ENCODE measurements at regions not wholly inside any gene's neighbourhood (a gene's known extent, or its start where the extent isn't known, plus 50 kb on each side); places are given as distances from the start of the nearest gene placed in this dataset.

DNA sequence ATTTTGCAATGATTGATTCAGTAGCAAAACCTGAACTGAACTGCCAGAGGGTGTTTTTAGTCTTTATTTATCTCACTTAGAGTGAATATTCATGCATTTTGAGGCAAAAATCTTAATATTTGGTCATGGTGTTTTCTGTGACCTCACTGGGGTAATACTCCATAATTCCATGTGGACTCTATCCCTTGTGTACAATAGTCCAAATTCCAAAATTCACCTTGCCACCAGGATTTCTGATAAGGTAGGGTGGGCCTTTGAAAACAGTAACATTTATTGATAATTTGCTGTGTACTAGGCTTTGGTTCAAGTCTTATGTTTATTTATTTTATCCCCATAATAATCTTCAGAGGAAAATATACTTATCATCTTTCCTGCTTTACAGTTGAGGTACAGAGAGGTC, 68.4 kb upstream of the PDE5A start:
- H3K36me3 Mint-ChIP-seq = no peaks in the 10 kb centered on the region
- H3K9me3 ChIP-seq (ENCODE audit: control insufficient read depth in 2 of 2, low read length in 2 of 2) = no peaks in the 10 kb centered on the region
- ATAC-seq (ENCODE audit: low read depth in 2 of 2) (no peak), DNase-seq (no peak)
- peaks cover 0 to 4% (median 0%) of the 10 kb centered on the region in 7 donors for H3K9me3 Mint-ChIP-seq
- H3K27ac ChIP-seq (ENCODE audit: insufficient read depth, low read length, poor library complexity, severe bottlenecking) = no peak overlapping the region
- no peak overlapping the region for H3K4me3 Mint-ChIP-seq
- H3K4me3 ChIP-seq (ENCODE audit: low read depth, low read length) = no peak overlapping the region
- H3K4me1 Mint-ChIP-seq = no peaks in the 10 kb centered on the region
- no peaks in the 10 kb centered on the region for H3K4me1 ChIP-seq (ENCODE audit: control insufficient read depth, insufficient read depth, low read length, poor library complexity, severe bottlenecking)
- H3K27me3 Mint-ChIP-seq = peaks cover 4% of the 10 kb centered on the region
- no peaks in the 10 kb centered on the region for H3K27me3 ChIP-seq (ENCODE audit: control insufficient read depth, insufficient read depth, low read length)
- no peak overlapping the region for H3K27ac Mint-ChIP-seq
- no peaks in the 10 kb centered on the region for H3K36me3 ChIP-seq (ENCODE audit: control insufficient read depth, insufficient read depth, low read length)

DNA sequence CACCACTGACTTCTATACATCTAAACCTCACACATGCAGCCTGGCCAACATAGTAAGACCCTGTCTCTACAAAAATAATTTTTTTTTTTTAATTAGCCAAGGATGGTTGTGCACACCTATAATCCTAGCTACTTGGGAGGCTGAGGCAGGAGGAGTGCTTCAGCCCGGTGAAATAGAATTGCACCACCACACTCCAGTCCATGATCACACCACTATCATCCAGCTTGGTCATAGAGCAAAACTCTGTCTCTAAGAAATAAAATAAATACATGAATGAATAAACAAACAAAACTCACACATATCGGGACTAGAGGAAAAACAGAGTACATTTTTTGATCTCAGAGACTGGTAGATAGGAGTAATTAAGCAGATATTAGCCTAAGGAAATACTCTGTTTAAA, 66.6 kb upstream of the PDE5A start:
- no peaks in the 10 kb centered on the region for H3K4me1 ChIP-seq (ENCODE audit: control insufficient read depth, insufficient read depth, low read length, poor library complexity, severe bottlenecking)
- Mint-ChIP-seq H3K36me3 (no peaks in the 10 kb centered on the region), H3K4me3 (no peak overlapping the region), H3K27ac (no peak overlapping the region), H3K27me3 (peaks cover 10% of the 10 kb centered on the region), H3K9me3 (peaks cover 0 to 16% (median 4%) of the 10 kb centered on the region in 7 donors), H3K4me1 (no peaks in the 10 kb centered on the region)
- H3K4me3 ChIP-seq (ENCODE audit: low read depth, low read length) = no peak overlapping the region
- H3K27ac ChIP-seq (ENCODE audit: insufficient read depth, low read length, poor library complexity, severe bottlenecking) = no peak overlapping the region
- no peaks in the 10 kb centered on the region for H3K36me3 ChIP-seq (ENCODE audit: control insufficient read depth, insufficient read depth, low read length)
- ATAC-seq (ENCODE audit: low read depth in 2 of 2) (no peak), DNase-seq (no peak)
- H3K9me3 ChIP-seq (ENCODE audit: control insufficient read depth in 2 of 2, low read length in 2 of 2) = peaks cover 0 to 11% of the 10 kb centered on the region in 2 experiments
- peaks cover 3% of the 10 kb centered on the region for H3K27me3 ChIP-seq (ENCODE audit: control insufficient read depth, insufficient read depth, low read length)

DNA sequence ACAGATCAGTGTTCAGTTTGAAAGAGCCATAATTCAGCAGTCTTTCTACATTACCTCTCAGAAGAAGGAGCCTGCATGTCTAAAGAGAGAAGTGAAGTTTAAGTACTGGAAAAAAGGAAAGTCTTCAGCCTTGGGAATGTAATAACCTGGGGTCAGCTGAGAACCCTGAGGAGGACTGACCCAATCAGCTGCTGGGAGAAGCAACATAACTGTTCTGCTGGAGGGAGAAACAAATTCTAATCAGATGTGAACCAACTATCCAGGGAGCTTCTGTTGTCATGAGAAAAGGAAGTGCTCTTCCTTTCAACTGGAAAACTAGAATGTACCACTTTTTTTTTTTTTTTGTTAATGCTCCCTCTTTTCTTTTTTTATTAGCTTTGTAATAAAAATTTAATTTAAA, 64.5 kb upstream of the PDE5A start:
- no peaks in the 10 kb centered on the region for H3K4me1 ChIP-seq (ENCODE audit: control insufficient read depth, insufficient read depth, low read length, poor library complexity, severe bottlenecking)
- H3K27me3 Mint-ChIP-seq = peaks cover 11% of the 10 kb centered on the region
- H3K36me3 Mint-ChIP-seq = no peaks in the 10 kb centered on the region
- no peaks in the 10 kb centered on the region for H3K36me3 ChIP-seq (ENCODE audit: control insufficient read depth, insufficient read depth, low read length)
- H3K27ac Mint-ChIP-seq = peak overlapping the region in 1 of 3 donors; percentile 32
- ATAC-seq (ENCODE audit: low read depth in 2 of 2) (no peak), DNase-seq (no peak)
- H3K9me3 Mint-ChIP-seq = peaks cover 0 to 14% (median 5%) of the 10 kb centered on the region in 7 donors
- H3K9me3 ChIP-seq (ENCODE audit: control insufficient read depth in 2 of 2, low read length in 2 of 2) = peaks cover 0 to 12% of the 10 kb centered on the region in 2 experiments
- H3K4me3 ChIP-seq (ENCODE audit: low read depth, low read length) = no peak overlapping the region
- H3K4me3 Mint-ChIP-seq = no peak overlapping the region
- no peak overlapping the region for H3K27ac ChIP-seq (ENCODE audit: insufficient read depth, low read length, poor library complexity, severe bottlenecking)
- H3K4me1 Mint-ChIP-seq = no peaks in the 10 kb centered on the region
- peaks cover 3% of the 10 kb centered on the region for H3K27me3 ChIP-seq (ENCODE audit: control insufficient read depth, insufficient read depth, low read length)

DNA sequence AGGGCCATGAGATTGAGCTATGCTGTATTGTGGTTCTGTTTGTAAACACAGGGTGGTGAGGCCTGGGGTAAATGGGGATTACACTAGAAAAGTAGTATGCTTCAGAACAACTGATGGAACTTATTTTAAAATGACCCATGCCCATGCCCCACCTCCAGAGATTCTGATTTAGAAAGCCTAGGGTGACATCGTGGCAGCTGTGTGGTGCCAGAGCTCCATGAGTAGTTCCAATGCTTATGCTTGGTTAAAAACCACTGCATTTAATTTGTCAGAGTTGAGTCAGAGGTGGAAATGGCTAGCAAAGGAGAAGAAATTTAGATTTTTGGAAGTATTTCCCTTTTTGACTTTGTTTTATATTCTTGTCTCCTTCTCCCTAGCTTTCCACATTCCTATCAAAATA, 63.4 kb upstream of the PDE5A start:
- Histone ChIP-seq H3K4me1 (ENCODE audit: control insufficient read depth, insufficient read depth, low read length, poor library complexity, severe bottlenecking) (no peaks in the 10 kb centered on the region), H3K27me3 (ENCODE audit: control insufficient read depth, insufficient read depth, low read length) (peaks cover 3% of the 10 kb centered on the region), H3K9me3 (ENCODE audit: control insufficient read depth in 2 of 2, low read length in 2 of 2) (peaks cover 0 to 12% of the 10 kb centered on the region in 2 experiments), H3K4me3 (ENCODE audit: low read depth, low read length) (no peak overlapping the region), H3K27ac (ENCODE audit: insufficient read depth, low read length, poor library complexity, severe bottlenecking) (no peak overlapping the region), H3K36me3 (ENCODE audit: control insufficient read depth, insufficient read depth, low read length) (no peaks in the 10 kb centered on the region)
- Mint-ChIP-seq H3K27me3 (peaks cover 11% of the 10 kb centered on the region), H3K4me3 (no peak overlapping the region), H3K36me3 (no peaks in the 10 kb centered on the region), H3K27ac (no peak overlapping the region), H3K4me1 (no peaks in the 10 kb centered on the region), H3K9me3 (peaks cover 0 to 14% (median 5%) of the 10 kb centered on the region in 7 donors)
- no peak for DNase-seq
- no peak for ATAC-seq (ENCODE audit: low read depth in 2 of 2)

DNA sequence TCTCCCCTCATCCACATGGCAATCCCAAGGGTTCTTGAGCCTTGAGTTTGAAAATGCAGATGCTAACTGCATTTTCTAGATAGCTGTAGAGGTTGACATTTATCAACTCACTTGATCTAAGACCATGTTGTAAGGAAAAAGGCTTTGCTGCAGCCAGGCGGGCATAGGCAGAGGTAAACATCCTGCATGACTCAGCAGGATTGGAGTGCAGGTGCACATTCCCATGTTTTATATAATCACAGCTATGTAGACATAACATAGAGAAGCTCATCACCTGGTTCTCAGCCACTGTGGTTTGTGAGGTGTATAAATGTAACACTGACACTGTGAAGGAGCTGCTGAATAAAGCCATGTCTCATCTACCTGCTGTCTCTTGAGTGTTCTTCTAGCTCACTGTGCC, 62.3 kb upstream of the PDE5A start:
- Mint-ChIP-seq H3K27ac (no peak overlapping the region), H3K4me1 (no peaks in the 10 kb centered on the region), H3K27me3 (peaks cover 11% of the 10 kb centered on the region), H3K4me3 (no peak overlapping the region), H3K36me3 (no peaks in the 10 kb centered on the region), H3K9me3 (peaks cover 0 to 16% (median 5%) of the 10 kb centered on the region in 7 donors)
- Histone ChIP-seq H3K9me3 (ENCODE audit: control insufficient read depth in 2 of 2, low read length in 2 of 2) (peaks cover 0 to 12% of the 10 kb centered on the region in 2 experiments), H3K4me3 (ENCODE audit: low read depth, low read length) (no peak overlapping the region), H3K4me1 (ENCODE audit: control insufficient read depth, insufficient read depth, low read length, poor library complexity, severe bottlenecking) (no peaks in the 10 kb centered on the region), H3K27ac (ENCODE audit: insufficient read depth, low read length, poor library complexity, severe bottlenecking) (no peak overlapping the region), H3K27me3 (ENCODE audit: control insufficient read depth, insufficient read depth, low read length) (peaks cover 3% of the 10 kb centered on the region), H3K36me3 (ENCODE audit: control insufficient read depth, insufficient read depth, low read length) (no peaks in the 10 kb centered on the region)
- ATAC-seq (ENCODE audit: low read depth in 2 of 2) (no peak), DNase-seq (no peak)

DNA sequence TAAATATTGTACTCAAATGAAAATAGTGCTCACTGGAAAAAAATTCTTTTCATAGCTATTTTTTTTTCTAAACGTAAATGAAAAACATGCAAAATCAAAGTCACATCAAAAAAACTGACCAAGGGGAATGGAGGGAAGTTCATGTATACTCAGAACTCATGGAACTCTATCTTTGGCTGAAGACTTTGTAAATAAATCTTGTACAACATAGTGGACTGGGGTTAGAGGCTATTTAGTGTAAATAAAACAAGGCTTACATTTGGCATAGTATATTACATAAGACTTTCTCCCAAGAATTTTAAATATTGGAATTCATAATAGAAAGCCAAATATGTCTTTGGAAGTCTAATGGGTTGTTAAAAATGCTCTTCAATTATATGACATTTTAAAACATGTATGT, 59.8 kb upstream of the PDE5A start:
- no peaks in the 10 kb centered on the region for H3K4me1 ChIP-seq (ENCODE audit: control insufficient read depth, insufficient read depth, low read length, poor library complexity, severe bottlenecking)
- Mint-ChIP-seq H3K36me3 (no peaks in the 10 kb centered on the region), H3K27ac (no peak overlapping the region), H3K27me3 (peaks cover 7% of the 10 kb centered on the region), H3K4me1 (no peaks in the 10 kb centered on the region), H3K9me3 (peaks cover 0 to 16% (median 5%) of the 10 kb centered on the region in 7 donors), H3K4me3 (no peak overlapping the region)
- H3K27me3 ChIP-seq (ENCODE audit: control insufficient read depth, insufficient read depth, low read length) = peaks cover 3% of the 10 kb centered on the region
- no peaks in the 10 kb centered on the region for H3K36me3 ChIP-seq (ENCODE audit: control insufficient read depth, insufficient read depth, low read length)
- no peak for DNase-seq
- H3K9me3 ChIP-seq (ENCODE audit: control insufficient read depth in 2 of 2, low read length in 2 of 2) = peaks cover 0 to 12% of the 10 kb centered on the region in 2 experiments
- ATAC-seq (ENCODE audit: low read depth in 2 of 2) = no peak
- no peak overlapping the region for H3K27ac ChIP-seq (ENCODE audit: insufficient read depth, low read length, poor library complexity, severe bottlenecking)
- H3K4me3 ChIP-seq (ENCODE audit: low read depth, low read length) = no peak overlapping the region

DNA sequence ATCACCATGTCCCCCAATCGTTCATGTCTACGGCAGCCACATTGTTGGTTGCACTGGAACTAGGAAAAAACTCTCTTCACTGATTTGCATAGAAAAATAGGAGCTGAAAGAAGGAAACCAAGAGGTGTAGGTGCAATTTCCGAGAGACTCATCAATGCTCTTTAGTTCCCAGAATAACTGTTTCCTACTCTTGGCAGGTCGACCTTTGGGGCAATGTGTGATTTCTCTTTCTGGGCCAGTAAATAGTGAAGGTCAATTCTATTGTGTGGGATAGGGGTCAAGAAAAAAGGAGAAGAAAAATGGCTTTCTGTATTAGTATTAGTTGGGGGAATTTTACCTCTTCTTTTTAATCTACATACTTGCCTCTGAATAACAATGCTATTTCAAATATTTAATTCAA, 55.9 kb upstream of the PDE5A start:
- H3K27ac Mint-ChIP-seq = no peak overlapping the region
- no peak overlapping the region for H3K4me3 ChIP-seq (ENCODE audit: low read depth, low read length)
- no peak overlapping the region for H3K4me3 Mint-ChIP-seq
- H3K36me3 Mint-ChIP-seq = no peaks in the 10 kb centered on the region
- DNase-seq (no peak), ATAC-seq (ENCODE audit: low read depth in 2 of 2) (no peak)
- H3K4me1 Mint-ChIP-seq = no peaks in the 10 kb centered on the region
- no peaks in the 10 kb centered on the region for H3K9me3 ChIP-seq (ENCODE audit: control insufficient read depth in 2 of 2, low read length in 2 of 2)
- no peak overlapping the region for H3K27ac ChIP-seq (ENCODE audit: insufficient read depth, low read length, poor library complexity, severe bottlenecking)
- H3K9me3 Mint-ChIP-seq = peaks cover 0 to 3% (median 0%) of the 10 kb centered on the region in 7 donors
- no peaks in the 10 kb centered on the region for H3K27me3 ChIP-seq (ENCODE audit: control insufficient read depth, insufficient read depth, low read length)
- H3K36me3 ChIP-seq (ENCODE audit: control insufficient read depth, insufficient read depth, low read length) = no peaks in the 10 kb centered on the region
- H3K27me3 Mint-ChIP-seq = no peaks in the 10 kb centered on the region
- no peaks in the 10 kb centered on the region for H3K4me1 ChIP-seq (ENCODE audit: control insufficient read depth, insufficient read depth, low read length, poor library complexity, severe bottlenecking)

DNA sequence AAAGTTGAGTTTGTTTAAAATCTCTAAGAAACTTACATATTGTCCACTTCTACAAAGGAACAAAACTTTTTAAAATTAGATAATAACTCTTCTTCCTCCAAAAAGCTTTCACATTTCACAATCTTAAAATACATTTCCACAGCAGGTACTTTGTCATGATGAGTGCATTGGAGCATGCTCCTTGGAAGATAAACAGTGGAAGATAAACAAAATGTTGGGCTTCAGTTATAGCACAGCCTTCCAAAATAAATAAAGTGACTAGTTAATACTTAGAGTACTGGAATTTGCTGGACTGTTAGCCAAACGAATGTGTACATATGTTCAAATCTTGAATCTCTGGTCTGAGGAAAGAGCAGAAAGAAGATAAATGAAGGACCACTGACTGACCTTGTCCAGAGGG, 54.9 kb upstream of the PDE5A start:
- no peaks in the 10 kb centered on the region for H3K9me3 ChIP-seq (ENCODE audit: control insufficient read depth in 2 of 2, low read length in 2 of 2)
- no peak overlapping the region for H3K27ac ChIP-seq (ENCODE audit: insufficient read depth, low read length, poor library complexity, severe bottlenecking)
- Mint-ChIP-seq H3K9me3 (peaks cover 0 to 3% (median 0%) of the 10 kb centered on the region in 7 donors), H3K27ac (no peak overlapping the region), H3K4me3 (no peak overlapping the region), H3K36me3 (no peaks in the 10 kb centered on the region), H3K27me3 (no peaks in the 10 kb centered on the region), H3K4me1 (no peaks in the 10 kb centered on the region)
- no peak overlapping the region for H3K4me3 ChIP-seq (ENCODE audit: low read depth, low read length)
- no peaks in the 10 kb centered on the region for H3K4me1 ChIP-seq (ENCODE audit: control insufficient read depth, insufficient read depth, low read length, poor library complexity, severe bottlenecking)
- H3K27me3 ChIP-seq (ENCODE audit: control insufficient read depth, insufficient read depth, low read length) = no peaks in the 10 kb centered on the region
- ATAC-seq (ENCODE audit: low read depth in 2 of 2) (no peak), DNase-seq (no peak)
- no peaks in the 10 kb centered on the region for H3K36me3 ChIP-seq (ENCODE audit: control insufficient read depth, insufficient read depth, low read length)
